Uterus (tissue), 3 donors: ENCODE measurements at regions not wholly inside any gene's neighbourhood (a gene's known extent, or its start where the extent isn't known, plus 50 kb on each side); places are given as distances from the start of the nearest gene placed in this dataset.

ENCODE experiments used
- DNase-seq, 2 donors: peaks; one replicate each; pipeline ENCODE4 v3.0.0-alpha.2; 2019 to 2020
- H3K27ac ChIP-seq, 2 donors: fragments of 200-600 bp; sonication (generic); 1 replicate in 1 of 2; 2 replicates in 1 of 2; pipeline ENCODE4 v1.5.1; 2016 to 2018
- H3K27me3 ChIP-seq, 2 donors: fragments of 200-600 bp; sonication (generic); one replicate each; pipeline ENCODE4 v1.5.1; 2018 to 2019; ENCODE audit warnings: control low read depth in 1 of 2
- H3K36me3 ChIP-seq, 2 donors: fragments of 200-600 bp; sonication (generic); one replicate each; pipeline ENCODE4 v1.5.1; 2019; ENCODE audit warnings: control low read depth in 1 of 2
- H3K4me1 ChIP-seq, 2 donors: fragments of 200-600 bp; sonication (generic); one replicate each; pipeline ENCODE4 v1.5.1; 2018 to 2019; ENCODE audit warnings: control low read depth in 1 of 2
- H3K4me3 ChIP-seq, 2 donors: fragments of 200-600 bp; sonication (generic); 1 replicate in 1 of 2; 2 replicates in 1 of 2; pipeline ENCODE4 v1.5.1; 2018 to 2019; ENCODE audit warnings: mild to moderate bottlenecking in 1 of 2
- H3K9me3 ChIP-seq, 2 donors: fragments of 200-600 bp; sonication (generic); one replicate each; pipeline ENCODE4 v1.5.1; 2019; ENCODE audit warnings: control low read depth in 1 of 2
- POLR2A ChIP-seq, 2 donors: fragments of 450-650 bp; IDR thresholded peaks; one replicate each; pipeline ENCODE4 v1.6.1; 2016; ENCODE audit warnings: antibody characterized with exemption in 2 of 2, mild to moderate bottlenecking in 1 of 2, moderate library complexity in 1 of 2
- intact Hi-C: fragments of 100-400 bp; cut with DNase I; formaldehyde crosslinking; loops from one replicate; pipeline ENCODE4 v1.15.1; 2023; ENCODE audit warnings: low total_unique reads
- TF ChIP-seq, protein P1 (sequence below), 4 experiments: fragments of 200-600 bp in 2 of 4; fragments of 450-650 bp in 2 of 4; sonication (generic) in 2 of 4; IDR thresholded peaks; one replicate each; pipeline ENCODE4 v1.5.1; 2016 to 2019; ENCODE audit warnings: antibody characterized with exemption in 4 of 4, mild to moderate bottlenecking in 2 of 4, moderate library complexity in 1 of 4
- donor health status: DM: yes; HTN: yes; CAD: no.

DNA sequence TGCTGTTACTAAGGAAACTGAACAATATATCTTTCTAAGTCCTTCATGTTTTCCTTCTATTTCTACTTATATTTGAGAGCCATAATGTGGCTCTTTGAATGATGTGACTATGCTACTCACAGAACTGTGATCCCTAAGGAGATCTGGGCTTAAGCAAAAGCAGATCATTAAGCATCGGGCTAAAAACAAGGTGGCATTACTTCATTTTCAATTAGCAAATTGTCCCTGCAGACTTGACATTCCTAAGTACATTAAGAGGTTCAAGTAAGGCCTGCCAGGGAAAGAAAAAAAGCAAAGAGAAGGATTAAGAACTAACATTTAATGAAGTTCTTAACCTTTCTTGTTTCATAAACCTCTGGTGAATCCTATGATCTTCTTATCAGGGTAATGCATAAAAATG lies 447.6 kb downstream of the PDGFC start:
- H3K27me3 ChIP-seq = no peaks in the 10 kb centered on the region
- no peaks in the 10 kb centered on the region for H3K36me3 ChIP-seq
- H3K4me3 ChIP-seq = no peak overlapping the region
- DNase-seq = no peak
- H3K4me1 ChIP-seq = no peaks in the 10 kb centered on the region
- no peaks in the 10 kb centered on the region for H3K9me3 ChIP-seq
- H3K27ac ChIP-seq = no peak overlapping the region
- TF ChIP-seq POLR2A (IDR thresholded peaks at IDR 0.05) = no peak
- TF ChIP-seq, protein P1, sequence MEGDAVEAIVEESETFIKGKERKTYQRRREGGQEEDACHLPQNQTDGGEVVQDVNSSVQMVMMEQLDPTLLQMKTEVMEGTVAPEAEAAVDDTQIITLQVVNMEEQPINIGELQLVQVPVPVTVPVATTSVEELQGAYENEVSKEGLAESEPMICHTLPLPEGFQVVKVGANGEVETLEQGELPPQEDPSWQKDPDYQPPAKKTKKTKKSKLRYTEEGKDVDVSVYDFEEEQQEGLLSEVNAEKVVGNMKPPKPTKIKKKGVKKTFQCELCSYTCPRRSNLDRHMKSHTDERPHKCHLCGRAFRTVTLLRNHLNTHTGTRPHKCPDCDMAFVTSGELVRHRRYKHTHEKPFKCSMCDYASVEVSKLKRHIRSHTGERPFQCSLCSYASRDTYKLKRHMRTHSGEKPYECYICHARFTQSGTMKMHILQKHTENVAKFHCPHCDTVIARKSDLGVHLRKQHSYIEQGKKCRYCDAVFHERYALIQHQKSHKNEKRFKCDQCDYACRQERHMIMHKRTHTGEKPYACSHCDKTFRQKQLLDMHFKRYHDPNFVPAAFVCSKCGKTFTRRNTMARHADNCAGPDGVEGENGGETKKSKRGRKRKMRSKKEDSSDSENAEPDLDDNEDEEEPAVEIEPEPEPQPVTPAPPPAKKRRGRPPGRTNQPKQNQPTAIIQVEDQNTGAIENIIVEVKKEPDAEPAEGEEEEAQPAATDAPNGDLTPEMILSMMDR (IDR thresholded peaks at IDR 0.05) = no peak
- intact Hi-C loops = no loop called here

DNA sequence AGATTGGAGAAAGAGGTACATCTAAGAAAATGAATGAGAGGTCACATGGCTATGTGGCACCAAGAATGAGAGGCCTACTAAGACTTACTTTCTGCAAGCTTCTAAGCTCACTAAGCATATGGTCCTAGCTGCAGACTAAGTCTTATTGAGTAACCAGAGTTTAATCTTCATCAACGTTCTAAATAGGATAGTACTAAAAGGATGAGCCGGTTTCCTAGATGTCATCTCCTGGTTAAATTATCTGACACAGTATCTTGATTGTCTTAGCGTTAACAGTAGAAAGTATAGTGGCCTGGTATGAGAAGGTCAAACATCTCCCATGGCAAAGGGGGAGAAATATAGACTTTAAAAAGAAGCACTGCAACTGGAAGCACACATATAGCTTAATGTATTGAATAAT lies 448.1 kb downstream of the PDGFC start:
- no peak for DNase-seq
- Histone ChIP-seq H3K4me1 (no peaks in the 10 kb centered on the region), H3K27me3 (no peaks in the 10 kb centered on the region), H3K9me3 (no peaks in the 10 kb centered on the region), H3K4me3 (no peak overlapping the region), H3K36me3 (no peaks in the 10 kb centered on the region), H3K27ac (no peak overlapping the region)
- intact Hi-C loops = no loop called here
- TF ChIP-seq POLR2A (IDR thresholded peaks at IDR 0.05) = no peak
- TF ChIP-seq, protein P1 (IDR thresholded peaks at IDR 0.05) = no peak

DNA sequence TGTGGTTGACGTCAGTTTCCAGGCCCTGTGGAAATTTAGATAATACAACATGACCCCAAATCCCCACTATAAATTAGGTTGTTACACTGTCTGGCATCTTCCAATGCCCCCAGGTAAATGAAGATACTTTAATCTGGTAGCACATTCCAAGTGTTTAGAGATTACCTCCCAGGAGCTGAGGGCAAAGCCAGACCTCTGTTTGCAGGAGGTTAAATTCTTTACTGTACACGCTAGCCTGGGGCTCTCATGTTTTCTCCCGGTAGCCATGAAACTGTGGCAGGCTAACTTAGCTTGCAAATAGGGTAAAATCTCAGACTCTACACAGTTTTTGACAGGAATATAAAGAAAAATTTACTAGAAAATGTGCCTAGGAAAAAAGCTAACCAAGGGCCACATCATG lies 450.0 kb downstream of the PDGFC start:
- Histone ChIP-seq H3K9me3 (no peaks in the 10 kb centered on the region), H3K4me1 (no peaks in the 10 kb centered on the region), H3K4me3 (no peak overlapping the region), H3K27me3 (no peaks in the 10 kb centered on the region), H3K27ac (no peak overlapping the region), H3K36me3 (no peaks in the 10 kb centered on the region)
- intact Hi-C loops = no loop called here
- TF ChIP-seq, protein P1 (IDR thresholded peaks at IDR 0.05) = no peak
- no peak for TF ChIP-seq POLR2A (IDR thresholded peaks at IDR 0.05)
- DNase-seq = no peak

DNA sequence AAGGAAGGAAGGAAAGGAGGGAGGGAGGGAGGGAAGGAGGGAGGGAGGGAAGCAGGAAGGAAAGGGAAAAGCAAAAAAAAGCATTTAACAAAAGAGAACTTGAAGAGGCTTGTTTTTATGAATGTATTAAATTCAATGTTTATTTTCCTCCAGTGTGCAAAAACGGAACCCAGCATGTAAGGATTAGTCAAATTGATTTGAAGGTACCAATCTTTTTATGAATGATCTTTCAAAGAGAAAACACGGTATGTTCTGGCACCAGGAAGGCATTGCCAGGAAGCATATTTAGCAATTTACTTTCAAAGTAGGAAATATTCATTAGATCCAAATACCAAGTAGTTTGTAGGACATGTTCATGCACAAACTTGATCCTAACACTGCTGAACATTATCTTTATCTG lies 453.6 kb downstream of the PDGFC start:
- Histone ChIP-seq H3K4me3 (no peak overlapping the region), H3K27me3 (no peaks in the 10 kb centered on the region), H3K9me3 (no peaks in the 10 kb centered on the region), H3K27ac (no peak overlapping the region), H3K36me3 (no peaks in the 10 kb centered on the region), H3K4me1 (no peaks in the 10 kb centered on the region)
- TF ChIP-seq, protein P1 (IDR thresholded peaks at IDR 0.05) = no peak
- no peak for TF ChIP-seq POLR2A (IDR thresholded peaks at IDR 0.05)
- intact Hi-C loops = no loop called here
- no peak for DNase-seq

DNA sequence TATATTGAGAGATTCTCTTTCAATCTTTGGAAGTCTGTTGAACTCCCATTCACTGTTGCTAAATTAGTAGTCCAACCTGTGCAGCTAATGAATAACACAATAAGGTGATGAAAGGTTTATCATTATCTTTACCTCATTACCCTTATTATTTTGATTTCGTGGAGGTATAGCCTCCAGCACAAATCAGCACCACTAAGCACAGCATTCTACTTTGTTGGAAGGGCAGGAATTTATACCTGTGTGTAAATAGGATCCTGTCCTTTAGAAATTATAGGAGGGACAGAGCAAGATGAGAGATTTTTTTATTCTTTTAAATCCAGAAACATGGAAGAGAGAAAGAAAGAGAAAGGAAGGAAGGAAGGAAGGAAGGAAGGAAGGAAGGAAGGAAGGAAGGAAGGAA lies 454.1 kb downstream of the PDGFC start:
- no peak for TF ChIP-seq POLR2A (IDR thresholded peaks at IDR 0.05)
- TF ChIP-seq, protein P1 (IDR thresholded peaks at IDR 0.05) = no peak
- Histone ChIP-seq H3K4me3 (no peak overlapping the region), H3K36me3 (no peaks in the 10 kb centered on the region), H3K9me3 (no peaks in the 10 kb centered on the region), H3K4me1 (no peaks in the 10 kb centered on the region), H3K27ac (no peak overlapping the region), H3K27me3 (no peaks in the 10 kb centered on the region)
- intact Hi-C loops = no loop called here
- DNase-seq = no peak
